Inferior parietal cortex (tissue), 1 donor: ENCODE measurements at regions not wholly inside any gene's neighbourhood (a gene's known extent, or its start where the extent isn't known, plus 50 kb on each side); places are given as distances from the start of the nearest gene placed in this dataset.
"Not testable (repeated sequence)": the region's sequence is repeated elsewhere in the genome, so short reads cannot be mapped to it uniquely, and the experiment has no call there.

Source experiments
- DNase-seq: peaks from one replicate; pipeline ENCODE4 v3.0.0-alpha.2; 2016; ENCODE audit errors: extremely low spot score

DNA sequence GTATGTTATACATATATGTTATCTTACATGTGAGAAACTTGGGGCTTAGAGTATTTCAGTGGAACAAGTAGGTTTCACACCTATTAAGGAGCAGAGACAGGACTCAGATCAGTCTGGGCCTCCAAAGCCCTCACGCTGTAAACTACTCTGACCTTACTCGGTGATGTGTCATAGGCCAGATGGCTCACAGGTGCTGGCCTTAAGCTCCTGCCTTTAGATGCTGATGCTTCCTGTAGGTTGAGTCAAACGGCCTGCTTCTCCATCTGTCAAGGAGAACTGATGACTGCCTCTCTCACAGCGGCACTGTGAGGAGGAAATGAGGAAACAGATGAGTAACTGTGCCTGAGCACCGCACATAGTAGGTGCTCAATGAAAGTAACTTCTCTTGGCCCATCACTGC is 312.6 kb upstream of the COBL start:
- DNase-seq, result no peak

DNA sequence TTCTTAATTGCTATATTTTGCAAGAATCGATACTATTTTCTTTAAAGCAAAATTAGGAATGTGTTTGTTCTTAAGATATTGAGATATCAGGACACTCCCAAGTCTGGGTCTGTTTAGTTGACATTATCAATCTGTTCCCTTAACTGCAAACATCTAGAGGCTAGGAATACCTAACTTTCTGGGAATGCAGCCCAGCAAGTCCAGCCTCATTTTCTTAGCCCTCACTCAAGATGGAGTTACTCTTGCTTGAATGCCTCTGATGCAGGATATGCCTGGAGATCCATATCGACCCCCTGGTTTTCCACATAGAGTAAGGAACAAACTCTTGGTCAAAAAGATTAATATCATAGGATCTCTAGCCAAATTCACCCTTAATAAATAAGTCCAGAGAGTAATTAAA is 305.3 kb upstream of the COBL start:
- no peak for DNase-seq

DNA sequence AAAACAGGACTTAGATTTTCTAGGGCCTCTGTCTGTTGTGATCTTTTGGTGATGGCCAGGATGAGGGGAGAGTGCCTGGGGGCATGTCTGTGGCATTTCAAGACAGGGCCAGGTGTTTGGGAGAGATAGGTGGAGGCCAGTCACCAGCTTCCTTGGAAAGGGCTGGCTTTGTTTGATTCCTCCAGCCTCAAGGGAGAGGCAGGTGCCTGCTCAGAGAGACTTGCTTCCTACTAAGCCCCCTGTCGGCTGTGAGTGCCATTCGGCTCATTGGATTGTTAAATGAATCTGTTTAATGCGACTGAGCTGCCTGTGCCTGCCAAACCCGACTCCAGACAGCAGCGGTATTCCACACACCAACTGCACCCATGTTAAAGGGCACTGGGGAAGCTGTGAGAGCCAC is 304.1 kb upstream of the COBL start:
- no peak for DNase-seq

DNA sequence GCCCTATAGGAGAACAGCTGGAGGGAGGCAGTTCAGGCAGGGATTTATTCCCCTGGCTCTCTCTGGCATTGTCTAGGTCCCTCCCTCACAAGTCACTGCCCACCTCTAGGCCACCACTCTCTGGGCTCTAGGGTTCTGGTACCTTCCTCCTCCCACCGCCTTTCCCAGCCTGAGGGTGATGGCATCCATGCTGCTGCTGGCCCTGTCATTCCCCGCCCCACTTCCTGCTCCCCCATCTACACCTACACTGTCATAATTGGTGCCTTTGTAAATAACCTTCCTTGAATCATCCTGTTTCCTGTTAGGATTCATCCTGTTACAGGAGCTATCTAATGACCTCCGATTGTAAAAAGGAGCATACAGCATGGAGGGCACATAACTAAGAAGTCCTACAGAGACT is 303.3 kb upstream of the COBL start:
- DNase-seq, result no peak

DNA sequence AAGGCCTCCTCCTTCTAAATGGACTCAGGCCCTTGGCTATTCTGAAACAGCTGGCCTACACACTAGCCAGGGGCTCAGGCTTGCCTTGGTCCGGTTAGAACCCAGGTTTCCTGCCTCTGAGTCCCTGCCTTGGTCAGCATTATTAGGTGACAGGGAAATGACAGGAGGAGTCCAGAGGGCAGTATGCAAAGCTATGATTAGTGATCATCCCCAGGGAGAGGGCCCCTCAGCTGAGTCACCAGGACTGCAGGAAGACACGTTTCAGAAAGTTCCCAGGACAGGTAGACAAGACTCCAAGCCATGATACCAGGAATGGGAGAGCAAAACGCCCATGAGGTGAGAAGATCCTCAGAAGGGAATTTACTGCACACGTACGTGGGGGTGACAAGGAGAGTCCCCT is 301.1 kb upstream of the COBL start:
- no peak for DNase-seq

DNA sequence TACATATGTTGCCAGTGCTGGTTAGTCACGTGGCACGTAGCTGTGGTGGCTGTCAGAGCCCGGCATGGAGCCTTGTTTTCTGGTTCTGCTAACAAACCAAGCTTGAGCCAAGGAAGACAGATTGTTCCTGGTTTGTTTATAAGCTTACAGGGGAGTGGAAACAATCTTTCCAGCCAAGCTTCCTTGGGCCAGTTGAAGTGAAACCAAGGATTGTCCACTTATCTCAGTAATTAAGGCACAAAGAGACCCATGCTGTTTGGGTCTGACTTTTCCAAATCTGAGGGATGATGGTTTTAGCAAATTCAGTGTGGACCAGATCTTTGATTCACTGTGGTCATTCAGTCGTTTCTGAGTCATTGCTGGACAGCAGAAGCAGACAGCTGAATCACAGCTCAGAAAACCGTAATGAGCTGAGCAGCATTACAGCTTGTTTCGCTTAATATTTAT is 297.3 kb upstream of the COBL start:
- no peak for DNase-seq

DNA sequence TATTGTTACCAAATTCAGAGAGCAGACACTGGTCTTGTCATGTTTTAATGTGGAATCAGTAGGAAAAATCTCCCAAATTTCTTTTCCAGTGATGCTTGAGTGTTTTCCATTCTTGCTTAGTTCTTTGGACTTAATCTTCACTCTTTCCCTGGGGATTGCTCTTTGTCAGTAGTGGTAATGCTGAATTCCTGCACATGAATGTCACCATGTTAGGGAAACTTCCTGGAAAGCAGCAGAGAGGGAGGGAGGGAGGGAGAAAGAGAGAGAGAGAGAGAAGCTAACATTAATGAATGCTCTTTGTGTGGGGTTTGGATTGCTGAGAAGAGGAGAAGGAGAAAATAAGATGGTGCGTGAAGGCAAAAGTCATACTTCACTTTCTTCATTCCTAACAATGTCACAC is 295.3 kb upstream of the COBL start:
- no peak for DNase-seq

DNA sequence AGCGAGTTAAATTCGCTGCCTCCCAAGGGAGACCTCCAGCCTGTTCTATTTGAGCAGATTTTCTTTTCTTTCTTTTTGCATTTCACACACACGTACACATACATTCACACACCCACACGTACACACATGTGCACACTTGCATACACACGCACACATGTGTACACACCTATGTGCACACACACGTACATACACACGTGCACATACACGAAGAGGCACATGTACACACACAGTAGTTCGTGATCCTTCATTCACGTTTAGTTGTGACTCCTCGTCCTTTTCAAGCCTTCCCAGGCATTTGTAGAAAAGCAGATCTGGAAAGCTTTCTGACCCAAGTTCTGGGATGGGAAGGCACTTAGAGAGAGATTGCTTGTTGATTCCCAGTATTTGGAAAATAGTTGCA is 290.8 kb upstream of the COBL start:
- no peak for DNase-seq

DNA sequence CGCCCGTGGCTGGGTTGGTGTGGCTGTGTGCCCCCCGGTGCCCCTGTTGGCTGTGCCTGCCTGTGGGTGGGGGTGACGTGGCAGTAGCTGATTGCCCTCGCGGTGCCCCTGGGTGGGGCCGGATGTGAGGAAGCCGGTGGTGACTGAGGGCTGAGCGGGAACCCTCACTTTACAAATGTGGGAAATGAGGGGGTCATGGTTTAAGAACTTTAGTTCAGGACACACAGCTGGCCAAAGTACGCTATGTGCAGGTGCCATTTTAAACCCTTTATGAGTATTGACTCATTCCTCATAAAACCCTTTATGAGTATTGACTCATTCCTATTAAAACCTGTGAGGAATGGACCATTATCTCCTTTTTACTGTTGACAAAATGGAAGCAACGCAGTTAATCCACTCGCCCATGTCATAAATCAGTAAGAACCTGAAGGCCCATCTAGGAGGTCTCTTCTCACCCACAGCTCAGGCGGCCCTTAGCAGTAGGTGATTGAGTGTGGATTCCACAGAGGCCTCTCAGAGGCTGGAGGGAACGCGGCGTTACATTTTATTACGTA is 290.1 kb upstream of the COBL start:
- no peak for DNase-seq

DNA sequence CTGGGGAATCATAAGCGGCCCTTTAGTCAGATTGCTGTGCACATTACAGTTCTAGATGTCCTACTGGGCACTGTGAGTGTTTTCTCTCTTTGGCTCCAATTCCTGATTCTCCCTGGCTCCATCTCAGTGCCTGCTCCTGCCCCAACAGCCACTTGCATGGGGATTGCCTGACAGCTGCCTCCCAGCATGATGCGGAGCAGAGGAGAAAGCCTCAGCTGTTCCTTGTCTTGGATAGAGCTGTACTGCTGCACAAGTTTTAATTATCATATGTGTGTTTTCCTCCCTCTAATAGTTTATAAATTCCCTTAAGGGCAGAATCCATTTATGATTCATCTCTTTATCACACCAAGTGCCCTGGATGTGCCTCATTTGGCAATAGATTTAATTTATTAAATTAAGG is 285.8 kb upstream of the COBL start:
- DNase-seq, result no peak

DNA sequence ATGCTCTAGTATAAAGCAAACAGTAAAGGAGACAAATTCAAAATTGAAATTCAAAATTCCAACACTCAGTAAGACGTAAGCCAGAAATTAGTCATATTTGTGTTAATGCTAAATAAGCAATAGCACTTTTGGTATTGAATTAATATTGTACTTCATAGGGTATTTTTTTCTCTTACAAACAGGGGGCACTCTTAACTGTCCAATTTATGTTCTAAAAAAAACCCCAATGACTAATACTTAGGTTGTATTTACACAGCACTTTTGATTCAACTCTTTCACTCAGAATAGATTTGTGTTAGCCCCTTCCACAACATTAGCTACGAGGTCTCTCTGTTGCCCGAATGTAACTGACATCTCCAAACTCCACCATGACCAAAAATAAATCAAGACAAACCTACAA is 284.9 kb upstream of the COBL start:
- DNase-seq, result no peak

DNA sequence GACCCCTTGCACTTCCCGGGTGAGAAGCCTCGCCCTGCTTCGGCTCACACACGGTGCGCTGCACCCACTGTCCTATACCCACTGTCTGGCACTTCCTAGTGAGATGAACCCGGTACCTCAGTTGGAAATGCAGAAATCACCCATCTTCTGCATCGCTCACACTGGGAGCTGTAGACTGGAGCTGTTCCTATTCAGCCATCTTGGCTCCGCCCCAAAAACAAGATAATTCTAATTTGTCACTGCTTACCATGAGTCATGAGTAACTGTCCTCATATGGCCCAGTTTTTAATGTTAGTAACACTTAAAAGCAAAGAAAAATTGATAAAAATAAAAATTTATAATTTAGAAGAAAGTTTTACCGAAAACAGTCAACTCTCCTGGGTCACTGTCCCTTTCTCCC is 283.3 kb upstream of the COBL start:
- DNase-seq, result not testable (repeated sequence)

DNA sequence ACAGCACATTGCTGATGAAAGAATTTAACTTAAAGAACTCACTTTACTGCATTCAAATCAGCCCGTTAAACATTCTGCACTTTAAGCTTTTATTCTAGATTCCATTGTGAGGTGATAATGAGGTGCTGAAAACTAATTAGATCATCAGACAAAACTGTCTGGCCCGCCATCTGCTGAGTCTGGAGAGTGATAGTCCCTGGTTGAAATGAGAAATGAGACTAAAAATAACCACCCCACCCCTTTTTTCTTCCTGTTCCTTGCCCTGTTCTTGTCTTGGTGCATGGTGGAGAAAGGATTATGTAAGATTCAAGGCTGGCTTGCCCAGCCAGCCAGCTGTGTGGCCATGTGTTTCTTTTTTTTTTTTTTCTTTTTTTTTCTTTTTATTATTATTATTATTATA is 277.0 kb upstream of the COBL start:
- DNase-seq, result peak; percentile 45

DNA sequence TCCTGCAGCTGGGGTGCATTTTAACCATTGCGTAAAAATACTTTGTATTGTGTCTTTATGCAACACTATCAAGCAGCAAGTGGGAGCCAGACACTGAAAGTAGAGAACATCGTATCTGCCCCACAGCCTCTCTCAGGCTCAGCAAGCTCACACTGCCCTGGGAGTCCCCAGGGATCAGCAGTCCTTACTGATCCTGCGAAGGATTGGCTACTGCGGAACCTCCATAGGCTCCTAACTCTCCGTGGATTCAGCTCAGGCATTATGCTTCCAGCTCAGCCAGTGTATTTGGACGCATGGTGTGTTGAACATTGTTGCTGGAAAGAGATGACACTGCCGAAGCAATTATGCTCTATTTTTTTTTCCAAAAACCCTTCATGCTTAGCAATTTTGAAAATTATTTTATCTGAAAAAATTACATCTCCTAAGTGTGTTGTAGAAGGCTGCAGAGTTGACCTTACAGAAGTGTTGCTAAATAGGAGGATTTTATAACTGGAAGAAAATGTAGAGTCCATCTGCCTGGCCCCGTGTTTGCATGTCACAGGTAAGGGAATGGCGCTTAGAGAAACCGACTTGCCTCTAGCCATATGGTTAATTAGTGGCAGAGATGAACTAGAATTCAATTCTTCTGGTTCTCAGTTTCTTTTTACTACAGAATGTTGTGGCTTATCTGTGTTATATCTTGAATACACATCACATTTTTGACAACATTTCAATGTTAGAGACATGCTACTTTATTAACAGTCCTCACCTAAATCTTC is 276.4 kb upstream of the COBL start:
- DNase-seq, result no peak

DNA sequence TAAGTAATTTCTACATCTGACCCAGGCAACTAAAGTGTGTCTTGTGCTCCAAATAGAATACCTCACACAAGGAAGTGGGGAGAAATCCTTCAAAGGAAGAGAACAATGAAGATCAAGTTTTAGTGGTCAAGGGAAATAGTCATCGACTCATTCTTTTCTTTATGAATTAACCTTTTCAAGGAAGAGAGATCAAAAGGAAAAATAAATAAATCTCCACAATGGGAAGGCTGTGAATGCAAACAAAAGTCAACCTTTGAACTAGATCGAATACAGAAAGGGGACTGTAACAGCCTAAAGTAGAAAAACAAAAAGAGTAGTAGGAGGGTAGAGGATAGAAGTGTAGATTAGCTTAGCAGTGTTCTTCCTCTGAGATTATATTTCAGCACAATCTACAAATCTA is 274.6 kb upstream of the COBL start:
- DNase-seq, result no peak

DNA sequence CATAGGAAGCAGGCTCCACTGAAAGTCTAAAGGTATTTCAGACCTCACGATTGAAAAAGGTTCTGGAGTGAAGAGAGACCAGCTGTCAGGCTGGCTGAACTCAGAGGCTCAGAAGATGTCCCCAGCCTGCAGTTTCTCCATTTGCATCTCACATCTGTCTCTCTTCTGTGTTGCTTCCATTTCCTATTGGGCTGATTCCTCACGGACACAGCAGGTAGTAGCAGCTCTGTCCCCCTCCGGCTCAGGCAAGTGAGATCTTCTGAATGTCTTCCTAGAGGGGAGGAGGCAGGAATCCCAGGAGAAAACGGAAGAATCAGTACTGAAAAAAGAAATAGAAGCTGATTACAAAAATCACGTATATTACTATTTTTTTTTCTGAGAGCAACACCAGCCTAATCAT is 274.1 kb upstream of the COBL start:
- DNase-seq, result no peak

DNA sequence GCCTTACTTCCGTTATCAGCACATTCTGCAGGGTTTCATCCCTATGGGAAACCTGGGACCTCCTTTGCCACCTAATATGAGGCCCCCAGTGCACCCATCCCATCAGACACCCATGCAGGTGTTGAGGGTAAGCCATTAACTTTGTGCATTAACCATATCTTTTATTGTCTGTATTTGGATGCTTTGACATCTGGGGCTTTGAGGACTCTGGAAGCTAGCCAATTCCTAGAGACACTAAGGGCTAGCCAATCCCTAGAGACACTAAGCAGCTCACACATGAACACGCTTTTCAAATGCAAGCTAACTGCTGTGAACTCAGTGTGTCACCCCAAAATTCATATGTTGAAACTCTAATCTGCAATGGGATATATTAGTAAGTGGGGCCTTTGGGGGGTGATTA is 272.5 kb upstream of the COBL start:
- no peak for DNase-seq

DNA sequence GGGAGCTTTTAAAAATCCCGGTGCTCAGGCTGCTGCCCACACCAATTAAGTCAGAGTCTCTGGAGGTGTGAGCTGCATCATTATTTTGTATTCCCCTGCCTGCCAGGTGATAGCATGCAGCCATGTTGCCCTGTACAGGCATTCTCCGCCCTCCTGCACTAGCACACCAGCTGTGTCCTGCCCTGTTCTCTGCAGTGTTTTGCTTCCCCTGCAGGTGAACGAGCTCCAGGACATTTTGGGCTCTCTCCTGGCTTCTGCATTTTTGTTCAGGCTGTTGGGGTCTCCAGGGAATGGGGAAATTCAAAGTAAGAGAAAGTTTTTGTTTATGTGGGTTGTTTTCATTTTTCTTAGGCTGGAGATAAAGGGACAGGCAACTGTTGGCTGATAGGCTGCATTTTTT is 271.0 kb upstream of the COBL start:
- no peak for DNase-seq

DNA sequence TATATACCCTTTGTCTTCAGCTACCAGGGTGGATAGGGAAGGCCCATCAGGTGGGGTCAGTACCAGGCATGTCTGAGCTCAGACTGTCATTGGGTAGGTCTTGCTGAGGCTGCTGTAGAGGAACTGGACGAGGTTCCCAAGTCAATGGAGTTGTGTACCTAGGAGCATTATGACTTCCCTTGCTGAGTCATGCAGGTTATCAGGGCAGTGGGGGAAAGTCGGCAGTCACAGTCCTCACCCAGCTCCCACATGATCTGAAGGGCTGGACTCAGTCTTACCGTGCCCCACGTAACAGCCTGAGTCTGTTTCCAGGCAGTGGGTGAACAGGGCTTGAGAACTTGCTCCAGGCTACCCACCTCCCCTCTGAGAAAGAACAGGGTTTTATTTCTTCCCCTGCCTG is 260.8 kb upstream of the COBL start:
- DNase-seq, result no peak

DNA sequence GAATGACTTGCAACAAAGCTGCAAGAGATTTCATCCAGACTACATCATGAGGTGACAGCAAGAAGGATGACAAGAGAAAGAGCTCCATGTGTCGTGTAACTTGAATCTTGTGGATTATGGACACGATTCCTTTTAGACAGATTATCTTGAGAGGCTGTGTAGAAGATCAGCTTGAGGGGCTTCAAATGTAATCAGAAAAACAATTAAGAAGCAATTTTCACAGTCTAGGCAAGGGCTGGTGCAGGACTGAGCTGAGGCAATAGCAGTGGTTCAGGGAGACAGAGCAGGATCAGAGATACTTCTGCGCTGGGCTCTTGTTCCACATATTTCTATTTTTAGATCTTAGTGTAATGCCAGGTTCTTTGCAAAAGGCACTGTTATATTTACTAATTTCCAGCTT is 253.0 kb upstream of the COBL start:
- DNase-seq, result no peak

DNA sequence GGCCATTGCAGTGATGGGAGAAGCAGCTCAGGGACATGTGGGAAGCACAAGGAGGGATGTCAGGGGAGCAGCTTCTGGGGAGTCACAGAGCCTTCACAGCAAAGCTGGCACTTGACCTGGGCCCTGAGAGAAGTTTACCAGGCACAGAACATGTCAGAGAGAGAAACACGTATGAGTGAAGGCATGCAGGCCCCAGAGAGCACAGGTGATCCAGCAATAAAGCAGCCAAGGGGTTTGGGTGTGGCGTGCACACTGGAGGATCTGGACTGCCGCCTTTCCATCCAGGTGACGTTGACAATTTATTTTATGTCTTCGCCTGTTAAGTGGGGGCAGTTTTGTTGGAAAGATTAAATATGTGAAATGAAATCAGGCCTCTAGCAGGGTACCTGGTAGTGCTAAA is 252.6 kb upstream of the COBL start:
- no peak for DNase-seq

DNA sequence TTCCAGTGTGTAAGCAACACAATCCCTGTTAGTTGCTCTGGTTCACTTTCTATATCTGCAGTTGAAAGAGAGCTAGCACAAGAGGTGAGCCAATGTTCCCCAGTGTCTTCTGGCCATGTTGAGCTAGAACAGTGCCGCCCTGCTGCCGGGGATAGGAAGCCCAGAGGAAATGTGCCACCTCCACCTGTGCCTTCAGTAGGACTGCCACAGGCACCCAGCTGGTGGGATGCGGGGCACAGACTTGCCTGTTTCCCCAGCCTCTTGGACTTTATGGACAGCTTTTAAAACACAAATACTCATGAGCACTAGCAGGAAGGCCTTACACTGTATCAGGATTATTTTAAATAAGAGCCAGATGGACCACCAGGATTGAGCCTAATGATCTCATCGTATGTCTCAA is 234.5 kb upstream of the COBL start:
- DNase-seq, result no peak

DNA sequence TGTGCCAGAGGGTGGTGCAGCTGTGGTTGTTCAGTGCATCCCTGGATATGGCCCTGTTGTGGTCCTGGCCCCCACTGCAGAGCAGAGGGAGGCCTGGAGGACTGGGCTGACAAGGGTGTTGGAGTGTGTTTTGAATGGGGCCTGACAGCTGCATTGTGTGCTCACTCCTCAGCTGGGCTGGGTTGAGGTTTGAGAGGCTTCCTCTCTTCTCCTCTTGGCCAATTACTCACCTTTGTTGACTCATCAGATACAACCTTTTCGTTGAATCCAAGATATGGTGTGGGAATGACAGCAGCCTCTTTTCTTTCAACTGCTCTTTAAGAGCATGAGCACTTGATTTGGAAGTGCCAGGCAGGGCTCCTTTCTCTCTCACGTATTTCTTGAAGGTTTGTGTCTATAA is 228.5 kb upstream of the COBL start:
- DNase-seq, result no peak
